ENCODE measurements at regions not wholly inside any gene's neighbourhood (a gene's known extent, or its start where the extent isn't known, plus 50 kb on each side); places are given as distances from the start of the nearest gene placed in this dataset.

DNA sequence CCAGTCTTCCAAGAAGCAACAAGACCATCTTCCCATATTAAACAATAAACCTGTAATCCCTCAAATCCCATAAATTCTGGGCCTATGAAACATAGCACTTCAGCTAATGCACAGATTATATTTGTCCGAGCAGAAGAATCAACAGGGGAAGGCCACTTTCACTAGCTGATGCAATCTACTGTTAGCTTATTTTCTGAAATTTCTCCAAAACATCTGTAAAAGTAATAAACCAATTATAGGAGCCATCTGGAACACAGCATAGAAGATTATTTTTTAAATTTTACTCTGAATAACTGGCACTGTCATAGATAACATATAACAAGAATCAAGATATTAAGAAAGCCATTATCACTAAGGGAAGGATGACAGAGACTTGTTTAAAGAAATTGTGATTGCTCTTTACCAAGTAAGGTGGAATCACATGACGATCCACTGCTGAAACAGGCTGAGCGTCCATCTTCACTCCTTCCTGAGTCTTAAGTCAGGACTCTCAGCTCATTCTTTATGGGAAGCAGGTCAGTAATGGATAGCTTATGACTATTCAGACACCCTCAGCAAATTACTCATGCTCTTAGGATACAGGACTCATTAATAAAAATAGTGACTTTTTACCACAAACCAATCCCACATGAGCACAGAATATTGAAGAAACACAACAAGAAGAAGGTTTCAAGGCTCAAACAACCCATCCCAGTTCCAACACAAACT lies 719.5 kb downstream of the XPNPEP1 start:
- no peak for DNase-seq (ENCODE audit: low spot score)

DNA sequence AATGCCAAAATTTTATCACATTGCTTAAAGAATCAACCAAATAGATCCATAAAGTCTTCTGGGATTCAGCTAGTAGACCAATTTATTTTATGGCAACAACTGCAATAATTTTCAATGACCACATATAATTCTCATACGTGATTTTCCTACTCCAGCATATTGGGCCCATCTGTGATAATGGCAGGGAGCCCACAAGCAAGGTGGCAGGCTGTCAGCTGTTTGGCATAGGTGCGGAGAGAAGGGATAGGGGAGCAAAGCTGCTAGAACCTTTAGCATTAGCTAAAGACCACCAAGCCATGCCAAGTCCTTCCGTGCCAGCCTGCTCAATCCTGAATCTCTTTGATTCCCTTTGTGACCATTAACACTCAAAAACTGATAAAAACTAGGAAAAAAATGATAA lies 721.2 kb downstream of the XPNPEP1 start:
- no peak for DNase-seq (ENCODE audit: low spot score)

DNA sequence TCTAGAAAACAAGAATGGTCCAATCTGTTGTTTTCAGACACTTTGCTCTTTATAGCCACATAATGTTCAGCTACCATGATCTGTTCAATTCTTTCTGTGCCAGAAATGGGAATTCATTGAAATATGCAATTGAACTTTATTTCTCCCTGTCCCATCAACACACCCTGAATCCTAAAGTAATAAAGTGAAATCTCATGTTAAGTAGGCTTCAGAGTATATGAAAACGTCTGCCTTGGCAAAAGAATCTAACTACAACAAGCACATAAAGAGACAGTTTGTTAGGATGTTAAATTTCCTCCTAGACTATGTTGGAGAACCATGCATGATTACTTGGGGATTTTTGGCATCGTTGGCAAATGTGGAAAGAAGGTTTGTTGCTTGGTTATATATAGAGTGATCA lies 722.7 kb downstream of the XPNPEP1 start:
- no peak for DNase-seq (ENCODE audit: low spot score)

DNA sequence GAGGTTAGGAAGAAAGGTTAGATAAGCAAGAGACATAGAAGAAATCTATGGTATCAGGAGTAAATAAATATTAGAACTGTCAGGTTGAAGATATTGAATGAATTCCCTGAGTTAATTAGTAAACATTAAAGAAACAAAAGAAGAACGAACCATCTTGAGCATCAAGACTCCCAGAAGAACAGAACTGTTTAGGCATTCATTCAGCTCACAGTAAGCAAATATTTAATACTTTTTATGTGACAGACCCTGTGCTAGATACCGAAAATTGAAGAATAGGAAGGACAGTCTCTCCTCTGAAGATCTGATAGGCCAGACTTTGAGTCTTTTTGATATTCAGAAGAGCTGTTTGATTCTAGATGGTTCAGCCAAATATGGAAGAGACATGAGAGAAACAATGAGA lies 731.5 kb downstream of the XPNPEP1 start:
- no peak for DNase-seq (ENCODE audit: low spot score)

DNA sequence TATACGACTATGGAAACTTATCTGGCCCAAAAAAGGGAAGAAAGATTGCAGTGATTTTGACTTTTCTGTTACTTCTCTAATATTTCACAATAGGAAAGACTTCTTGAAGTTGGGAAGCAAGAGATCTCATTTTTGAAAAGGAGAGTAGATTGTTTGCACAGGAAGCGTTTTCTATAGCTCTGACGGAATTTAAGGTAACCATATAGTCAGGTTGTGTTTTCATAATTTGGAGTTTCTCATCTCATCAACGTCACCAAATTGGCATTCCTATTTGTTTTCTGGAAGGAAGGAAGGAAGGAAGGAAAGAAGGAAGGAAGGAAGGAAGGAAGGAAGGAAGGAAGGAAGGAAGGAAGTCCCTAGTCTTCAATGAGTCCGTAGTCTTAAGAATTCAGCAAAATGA lies 732.0 kb downstream of the XPNPEP1 start:
- DNase-seq (ENCODE audit: low spot score) = no peak

DNA sequence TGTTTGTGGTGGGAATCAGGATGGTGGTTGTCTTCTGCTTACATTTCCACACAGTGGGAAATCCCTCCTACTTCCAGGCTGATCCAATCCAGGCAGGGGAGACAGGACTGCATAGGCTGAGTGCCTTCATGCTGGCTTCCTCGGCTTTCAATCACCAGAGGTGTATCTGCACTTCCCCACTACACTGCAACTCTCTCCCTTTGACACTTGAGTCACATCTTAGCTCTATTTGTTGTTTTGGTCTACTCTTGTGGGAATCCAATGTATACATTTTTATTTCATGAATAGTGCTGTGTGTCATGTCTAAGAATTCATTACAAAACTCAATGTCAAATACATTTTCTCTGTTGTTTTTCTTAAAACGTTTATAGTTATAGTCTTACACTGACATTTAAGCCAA lies 735.6 kb downstream of the XPNPEP1 start:
- DNase-seq (ENCODE audit: low spot score) = no peak

DNA sequence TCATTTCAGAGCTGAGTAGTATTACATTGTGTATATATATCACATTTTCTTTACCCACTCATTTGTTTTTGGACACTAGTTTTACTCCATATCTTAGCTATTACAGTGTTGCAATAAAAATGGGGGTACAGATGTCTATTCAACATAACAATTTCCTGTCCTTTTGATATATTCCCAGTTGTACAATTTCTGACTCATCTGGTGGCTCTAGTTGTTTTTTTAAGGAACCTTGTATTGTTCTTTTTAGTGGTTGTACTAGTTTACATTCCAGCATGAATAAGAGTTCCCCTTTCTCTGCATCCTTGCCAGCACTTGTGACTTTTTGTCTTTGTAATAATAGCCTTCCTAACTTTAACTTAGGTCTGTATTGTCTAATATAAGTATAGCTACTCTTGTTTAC lies 739.9 kb downstream of the XPNPEP1 start:
- no peak for DNase-seq (ENCODE audit: low spot score)

DNA sequence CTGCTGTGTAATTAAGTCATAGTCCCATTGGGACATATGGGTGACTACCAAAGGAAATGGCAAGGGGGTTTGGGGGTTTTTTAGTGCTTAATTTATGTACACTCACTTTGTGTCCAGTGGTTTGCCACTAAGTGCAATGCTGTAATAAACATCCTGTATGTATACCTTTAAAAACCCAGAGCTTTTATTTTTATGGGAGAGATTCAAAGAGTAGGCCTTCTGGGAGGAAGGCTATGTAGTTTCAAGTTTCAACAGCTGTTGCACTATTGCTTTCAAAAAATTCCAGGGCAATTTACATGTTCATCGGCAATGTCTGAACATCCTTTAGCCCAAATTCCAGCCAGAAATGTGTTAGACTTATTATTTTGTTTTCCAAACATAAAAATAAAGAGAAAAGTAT lies 744.7 kb downstream of the XPNPEP1 start:
- no peak for DNase-seq (ENCODE audit: low spot score)

DNA sequence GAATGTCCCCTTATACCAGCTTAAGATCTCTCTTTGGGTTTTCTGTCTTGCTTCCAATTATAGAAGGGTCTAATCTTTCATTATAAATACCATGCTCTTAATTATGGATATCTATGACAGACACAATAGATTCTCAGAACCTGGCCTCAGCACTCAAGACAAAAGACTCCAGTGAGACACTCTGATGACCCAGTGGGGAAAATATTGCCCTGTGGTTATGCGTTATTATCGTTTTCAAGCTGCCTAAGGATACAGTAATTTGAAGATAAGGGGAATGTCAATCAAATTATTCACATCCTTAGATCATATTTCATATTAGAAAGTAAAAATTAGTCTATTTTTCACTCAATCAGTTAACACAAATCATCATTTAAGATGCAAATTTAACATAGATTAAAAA lies 748.8 kb downstream of the XPNPEP1 start:
- no peak for DNase-seq (ENCODE audit: low spot score)

DNA sequence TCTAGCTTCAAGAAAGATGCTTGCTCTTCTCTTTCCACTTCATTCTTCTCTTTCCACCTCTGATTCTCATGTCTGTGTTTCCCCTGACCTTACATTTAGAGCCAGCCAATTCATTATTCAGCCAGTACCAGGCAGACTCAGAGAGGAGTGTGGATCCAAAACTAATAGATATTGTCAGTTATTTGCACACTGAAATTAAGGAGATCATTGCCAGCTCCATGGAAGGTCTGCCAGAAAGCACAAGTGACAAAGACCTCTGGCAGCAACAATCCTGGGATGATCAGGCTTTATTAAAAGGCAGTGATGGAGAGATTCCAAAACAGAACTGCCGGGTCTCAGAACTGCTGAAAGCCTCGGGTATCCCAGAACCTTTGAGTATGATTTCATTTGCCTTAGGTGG lies 749.4 kb downstream of the XPNPEP1 start:
- no peak for DNase-seq (ENCODE audit: low spot score)

DNA sequence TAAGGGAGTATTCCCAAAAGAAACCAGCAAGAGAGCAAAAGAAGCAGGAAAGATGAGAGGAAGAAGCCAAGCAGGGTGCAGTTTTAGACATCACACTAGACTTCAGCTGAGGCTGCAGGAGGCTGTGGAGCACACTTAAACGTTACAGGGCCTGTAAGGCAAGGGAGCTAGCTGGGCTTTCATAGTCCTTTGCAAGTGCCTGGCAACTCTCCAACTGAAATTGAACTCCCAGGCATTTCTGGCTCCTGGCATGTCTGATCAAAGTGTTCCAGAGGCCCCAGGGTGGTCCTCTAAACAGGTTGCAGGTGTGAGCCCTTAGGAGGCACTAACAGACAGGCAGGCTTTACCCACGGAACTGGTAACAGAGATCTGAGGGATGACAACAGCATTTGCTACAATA lies 750.2 kb downstream of the XPNPEP1 start:
- no peak for DNase-seq (ENCODE audit: low spot score)

DNA sequence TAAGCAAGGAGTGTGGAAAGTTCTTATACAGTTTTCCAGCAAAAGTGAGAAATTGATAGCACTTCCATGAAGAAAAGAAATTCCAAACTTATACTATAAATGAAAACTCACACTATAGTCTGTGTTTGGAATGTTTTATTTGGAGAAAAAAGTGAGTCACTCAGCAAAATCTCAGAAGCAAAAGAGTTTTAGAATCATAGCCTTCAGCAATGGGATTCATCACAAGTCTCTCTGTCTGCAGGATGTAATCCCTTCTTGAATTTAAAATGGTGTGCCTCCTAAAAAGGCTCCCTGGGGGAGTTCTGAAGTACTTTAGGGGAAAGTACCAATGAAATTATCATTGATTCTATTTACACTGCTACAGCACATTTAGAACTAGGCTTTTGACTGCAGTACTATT lies 756.4 kb downstream of the XPNPEP1 start:
- DNase-seq (ENCODE audit: low spot score) = no peak

DNA sequence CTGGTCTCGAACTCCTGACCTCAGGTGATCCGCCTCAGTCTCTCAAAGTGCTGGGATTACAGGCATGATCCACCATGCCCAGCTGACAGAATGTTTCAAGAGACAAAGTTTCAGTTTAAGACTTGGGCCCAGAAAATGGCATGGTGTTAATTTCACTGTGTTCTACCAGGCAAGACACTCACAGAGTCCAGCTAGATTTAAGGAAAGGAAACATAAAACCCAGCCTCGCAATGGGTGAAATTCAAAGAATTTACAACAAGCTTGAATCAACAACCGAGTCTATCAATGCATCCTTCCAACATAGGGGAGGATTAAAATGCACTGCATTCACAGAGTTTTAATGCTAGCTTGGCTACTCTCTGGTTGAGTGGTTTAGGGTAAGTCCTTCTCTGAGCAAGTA lies 764.0 kb downstream of the XPNPEP1 start:
- no peak for DNase-seq (ENCODE audit: low spot score)

DNA sequence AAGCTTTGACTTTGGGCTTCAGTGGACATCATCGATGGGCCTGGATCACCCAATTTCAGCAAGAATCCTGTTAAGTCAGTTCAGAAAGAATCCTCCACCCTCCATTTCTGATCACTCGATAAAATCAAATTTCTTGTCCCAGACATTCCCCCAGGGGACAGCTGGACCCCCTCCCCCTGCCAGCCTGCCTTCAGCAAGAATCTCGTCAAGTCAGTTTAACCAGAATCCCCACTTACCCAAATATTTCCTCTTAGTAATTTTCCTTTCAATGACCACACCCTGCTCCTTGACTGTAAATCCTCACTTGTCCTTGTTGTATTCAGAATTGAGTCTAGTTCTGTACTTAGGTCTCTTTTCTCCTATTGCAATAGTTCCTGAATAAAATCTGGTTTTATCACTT lies 766.9 kb downstream of the XPNPEP1 start:
- no peak for DNase-seq (ENCODE audit: low spot score)

DNA sequence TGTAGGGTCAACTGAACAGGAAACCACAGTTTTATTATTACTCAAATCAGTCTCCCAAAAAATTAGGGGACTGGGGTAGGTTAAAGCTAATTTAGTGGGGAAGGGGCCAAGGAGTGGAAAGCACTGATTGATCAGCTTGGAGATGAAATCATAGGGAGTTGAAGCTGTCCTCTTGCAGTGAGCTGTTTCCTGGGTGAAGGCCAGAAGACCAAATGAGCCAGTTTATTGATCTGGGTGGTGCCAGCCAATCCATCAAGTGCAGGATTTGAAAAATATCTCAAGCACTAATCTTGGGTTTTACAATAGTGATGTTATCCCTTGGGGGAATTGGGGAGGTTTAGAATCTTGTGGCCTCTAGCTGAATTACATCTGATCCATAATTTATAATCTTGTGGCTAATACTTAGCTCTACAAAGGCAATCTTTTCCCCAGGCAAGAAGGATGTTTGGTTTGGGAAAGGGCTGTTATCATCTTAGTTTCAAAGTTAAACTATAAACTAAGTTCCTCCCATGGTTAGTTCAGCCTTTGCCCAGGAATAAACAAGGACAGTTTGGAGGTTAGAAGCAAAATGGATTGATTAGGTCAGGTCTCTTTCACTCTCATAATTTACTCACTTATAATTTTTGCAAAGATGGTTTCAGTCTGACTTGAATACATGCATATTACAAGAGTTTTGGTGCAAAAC lies 773.5 kb downstream of the XPNPEP1 start:
- no peak for DNase-seq (ENCODE audit: low spot score)

DNA sequence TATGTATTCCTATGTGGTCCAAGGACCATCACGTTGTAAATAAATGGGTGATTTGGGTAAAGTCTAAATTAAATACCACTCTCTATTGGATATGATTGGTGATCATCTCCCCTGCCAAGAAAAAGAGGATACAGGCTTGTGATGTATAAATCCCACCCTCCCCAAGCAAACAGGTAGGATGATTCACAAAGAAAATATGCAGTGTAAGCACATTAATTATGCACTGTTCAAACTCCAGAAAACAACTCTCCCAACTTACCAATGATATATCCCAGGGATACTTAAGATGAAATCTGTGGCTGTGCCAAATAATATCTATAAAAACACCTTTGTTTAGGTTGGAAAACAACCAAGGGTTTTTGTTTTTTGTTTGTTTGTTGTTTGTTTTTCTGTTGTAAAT lies 795.9 kb downstream of the XPNPEP1 start:
- no peak for DNase-seq (ENCODE audit: low spot score)

DNA sequence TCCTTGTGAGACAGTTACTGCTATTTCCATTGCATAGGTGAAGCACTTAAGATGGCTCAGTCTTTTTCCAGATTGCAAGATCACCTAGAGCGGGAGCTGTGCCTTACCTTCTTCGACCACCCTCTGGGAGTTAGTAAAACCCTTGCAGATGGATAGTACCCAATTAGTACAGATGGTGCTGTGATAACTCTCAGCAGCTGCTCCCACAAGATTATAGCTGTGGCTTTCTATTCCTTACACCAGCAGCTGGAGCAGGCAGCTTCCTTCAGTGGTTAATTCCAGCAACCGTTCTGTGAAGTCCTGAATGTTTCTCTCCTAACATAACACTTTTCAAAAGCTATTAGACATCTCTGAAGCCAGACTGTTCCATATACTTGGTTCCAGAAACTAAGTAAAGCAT lies 796.8 kb downstream of the XPNPEP1 start:
- DNase-seq (ENCODE audit: low spot score) = no peak

DNA sequence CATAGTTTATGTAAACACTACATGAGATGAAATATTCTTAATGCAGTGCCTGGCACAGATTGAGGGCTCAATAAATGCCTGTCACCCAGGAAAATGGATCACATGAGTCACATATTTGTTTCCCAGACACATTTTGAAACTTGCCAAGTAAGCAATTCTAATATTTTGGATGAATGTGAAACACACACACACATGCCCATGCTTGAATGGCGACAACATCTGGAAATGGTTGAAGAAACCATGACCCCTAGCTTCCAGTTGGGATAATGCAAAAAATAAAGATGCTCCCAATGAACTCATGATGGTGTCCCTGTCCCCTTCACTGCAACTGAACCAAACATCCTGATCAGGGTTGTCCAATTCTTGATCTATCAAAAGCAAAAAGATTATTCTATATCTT lies 797.3 kb downstream of the XPNPEP1 start:
- no peak for DNase-seq (ENCODE audit: low spot score)

DNA sequence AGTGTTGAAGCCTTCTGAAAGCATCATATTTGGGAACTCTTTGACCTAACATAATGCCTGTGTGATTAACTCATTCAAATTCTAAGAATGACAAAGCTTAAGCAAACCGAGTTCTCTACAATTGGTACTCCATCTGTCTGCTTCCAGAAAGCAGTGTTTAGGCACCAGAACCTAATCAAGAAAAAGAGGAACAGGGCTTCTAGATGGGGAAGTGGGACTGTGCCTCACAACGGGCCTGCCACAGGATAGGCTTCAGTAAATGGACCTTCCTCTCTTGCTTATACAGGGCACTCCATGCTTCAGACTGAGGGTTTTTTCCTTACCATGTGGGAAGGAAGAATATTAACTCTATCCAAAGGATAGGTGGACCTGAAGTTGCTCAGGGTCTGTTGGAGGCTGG lies 808.1 kb downstream of the XPNPEP1 start:
- no peak for DNase-seq (ENCODE audit: low spot score)

DNA sequence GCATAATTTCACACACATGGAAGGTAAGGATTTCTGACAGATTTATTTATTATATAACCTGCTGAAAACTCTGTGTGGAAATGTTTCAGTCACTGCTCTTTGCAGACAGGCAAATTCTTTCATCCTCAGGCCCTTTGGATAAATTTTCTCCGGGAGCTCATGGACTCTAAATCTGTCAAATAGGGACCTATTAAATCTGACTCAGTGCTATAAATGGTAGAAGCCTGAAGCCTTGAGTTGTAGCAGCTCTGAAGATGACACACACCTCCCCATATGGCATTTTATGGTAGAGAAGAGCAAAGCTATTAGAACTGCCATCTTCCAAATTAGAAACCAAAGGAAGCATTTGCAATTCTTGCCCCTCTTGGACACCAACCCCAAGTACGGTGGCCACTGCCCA lies 808.7 kb downstream of the XPNPEP1 start:
- DNase-seq (ENCODE audit: low spot score) = no peak

DNA sequence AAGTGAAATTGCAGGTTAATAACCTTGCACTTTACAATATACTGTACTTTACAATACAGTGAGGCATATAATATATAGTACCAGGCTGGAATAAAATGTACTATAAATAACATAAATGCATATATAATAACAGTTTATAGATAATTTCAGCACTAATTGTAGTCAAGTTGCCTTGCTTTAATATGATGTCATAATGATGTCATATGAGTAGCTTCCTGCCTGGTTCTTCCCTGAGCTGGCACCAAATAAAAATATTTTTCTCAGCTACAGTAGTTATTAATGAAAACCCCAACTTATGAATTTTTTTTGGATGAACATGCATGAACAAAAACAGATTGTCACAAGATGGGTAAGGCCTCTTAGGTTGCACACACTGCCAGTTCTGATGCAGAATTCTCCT lies 816.7 kb downstream of the XPNPEP1 start:
- DNase-seq (ENCODE audit: low spot score) = no peak

DNA sequence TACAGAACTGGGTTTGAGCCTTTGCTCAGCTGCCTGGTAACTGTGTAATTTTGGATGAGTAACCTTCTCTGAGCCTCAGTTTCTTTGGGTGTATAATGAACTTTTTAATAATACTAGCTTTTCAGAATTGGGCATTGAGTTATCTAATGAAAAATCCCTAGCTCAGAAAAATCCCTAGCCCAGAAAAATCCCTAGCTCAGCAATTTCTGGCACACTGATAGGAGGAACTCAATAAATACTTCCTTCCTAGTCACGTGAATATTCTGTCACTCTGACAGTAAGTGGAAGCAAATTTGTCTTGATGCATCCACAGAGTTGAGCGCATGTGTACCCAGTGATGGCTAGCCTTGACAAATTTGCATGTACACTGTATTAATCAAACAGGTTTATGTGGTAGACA lies 817.6 kb downstream of the XPNPEP1 start:
- no peak for DNase-seq (ENCODE audit: low spot score)

DNA sequence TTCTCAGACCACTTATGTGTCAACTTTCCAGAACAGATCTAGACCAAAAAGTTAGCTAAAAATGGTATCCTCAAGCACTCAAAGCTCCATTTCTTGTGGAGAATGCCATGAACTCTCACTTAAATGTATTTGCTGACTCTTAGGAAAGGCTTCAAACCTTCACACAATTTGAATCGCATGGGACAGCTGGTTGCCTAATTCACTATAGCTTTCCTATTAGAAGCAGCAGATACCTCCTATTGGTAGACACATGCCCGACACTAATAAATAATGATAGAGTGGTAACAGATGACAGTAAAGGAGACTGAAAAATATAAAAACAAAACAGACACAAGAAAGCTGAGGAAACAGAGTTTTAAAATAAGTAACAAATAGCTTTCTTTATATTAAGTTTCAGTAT lies 818.5 kb downstream of the XPNPEP1 start:
- DNase-seq (ENCODE audit: low spot score) = no peak

DNA sequence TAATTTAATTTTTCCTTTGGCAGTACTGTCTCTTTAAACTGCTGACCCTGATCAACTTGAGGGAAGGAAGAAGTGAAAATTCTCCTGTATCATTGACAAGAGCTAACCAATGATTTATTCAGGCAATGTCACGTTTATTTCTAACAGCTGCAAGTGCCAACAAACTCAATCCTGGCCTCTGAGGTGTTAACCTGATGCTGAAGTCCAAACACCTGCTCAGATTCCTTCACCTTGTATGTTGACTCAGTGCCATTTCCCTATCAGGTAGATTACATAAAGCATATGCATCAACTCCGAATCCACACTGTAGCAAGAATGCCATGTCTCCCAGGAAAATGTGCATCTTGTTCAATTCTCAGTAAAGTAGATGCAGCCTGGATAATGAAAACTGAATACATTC lies 820.0 kb downstream of the XPNPEP1 start:
- no peak for DNase-seq (ENCODE audit: low spot score)
